ENCODE measurements at regions not wholly inside any gene's neighbourhood (a gene's known extent, or its start where the extent isn't known, plus 50 kb on each side); places are given as distances from the start of the nearest gene placed in this dataset.

GRCh38 chr12:114193474-114193873, 212.5 kb downstream of the TBX5 start:
- no peaks in the 10 kb centered on the region for H3K4me1 ChIP-seq (ENCODE audit: control insufficient read depth, extremely low read depth, insufficient read depth, low read length)
- no peak overlapping the region for H2AFZ ChIP-seq (ENCODE audit: low read length)
- H3K27ac ChIP-seq (ENCODE audit: insufficient read depth, low read length), result no peak overlapping the region
- no peak overlapping the region for H3K4me3 ChIP-seq (replicated peaks in 1 of 4; ENCODE audit: control extremely low read depth in 1 of 4, insufficient read depth in 1 of 4, low read depth in 3 of 4, low read length in 4 of 4)
- no peak for DNase-seq (ENCODE audit: low read depth in 2 of 2)
- TF ChIP-seq EZH2 (IDR thresholded peaks at IDR 0.05; ENCODE audit: low read length, missing control alignments), result no peak
- TF ChIP-seq CTCF (conservative IDR thresholded peaks at IDR 0.05 in 1 of 2, IDR thresholded peaks at IDR 0.05 in 1 of 2; ENCODE audit: low read depth in 1 of 2, low read length in 2 of 2), result no peak
- no peak overlapping the region for H3K4me2 ChIP-seq (ENCODE audit: extremely low read depth, insufficient read depth, low read length)
- H3K36me3 ChIP-seq (ENCODE audit: control insufficient read depth, insufficient read depth, low read length), result no peaks in the 10 kb centered on the region
- H3K79me2 ChIP-seq (ENCODE audit: control insufficient read depth, insufficient read depth, low read length), result no peaks in the 10 kb centered on the region
- H3K9me3 ChIP-seq (ENCODE audit: control insufficient read depth, insufficient read depth, low read depth, low read length), result no peaks in the 10 kb centered on the region
- H3K9ac ChIP-seq (ENCODE audit: insufficient read depth, low read length), result no peak overlapping the region
- H3K27me3 ChIP-seq (ENCODE audit: control insufficient read depth, insufficient read depth, low read length), result no peaks in the 10 kb centered on the region
- no peaks in the 10 kb centered on the region for H4K20me1 ChIP-seq (ENCODE audit: control insufficient read depth, extremely low read depth, insufficient read depth, low read length)

DNA sequence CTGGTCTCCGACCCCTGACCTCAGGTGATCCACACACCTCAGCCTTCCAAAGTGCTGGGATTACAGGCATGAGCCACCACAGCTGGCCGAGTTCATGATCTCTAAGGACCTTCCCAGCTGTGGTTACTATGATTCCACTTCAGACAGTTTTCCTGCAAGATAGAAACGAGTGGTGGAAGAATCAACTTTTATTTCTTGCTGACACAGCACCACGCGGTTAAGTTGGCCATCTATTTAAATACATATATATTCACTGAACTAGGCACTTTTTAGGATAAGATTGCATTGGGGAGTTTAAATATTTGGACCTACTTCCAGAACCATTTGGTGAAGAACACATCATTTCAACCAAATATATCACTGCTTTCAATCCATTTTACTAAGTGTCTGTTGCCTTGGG, 213.4 kb downstream of the TBX5 start:
- Histone ChIP-seq H3K27me3 (ENCODE audit: control insufficient read depth, insufficient read depth, low read length) (no peaks in the 10 kb centered on the region), H3K4me1 (ENCODE audit: control insufficient read depth, extremely low read depth, insufficient read depth, low read length) (no peaks in the 10 kb centered on the region), H3K27ac (ENCODE audit: insufficient read depth, low read length) (no peak overlapping the region), H2AFZ (ENCODE audit: low read length) (no peak overlapping the region), H3K4me3 (replicated peaks in 1 of 4; ENCODE audit: control extremely low read depth in 1 of 4, insufficient read depth in 1 of 4, low read depth in 3 of 4, low read length in 4 of 4) (no peak overlapping the region), H3K9me3 (ENCODE audit: control insufficient read depth, insufficient read depth, low read depth, low read length) (no peaks in the 10 kb centered on the region), H4K20me1 (ENCODE audit: control insufficient read depth, extremely low read depth, insufficient read depth, low read length) (no peaks in the 10 kb centered on the region), H3K4me2 (ENCODE audit: extremely low read depth, insufficient read depth, low read length) (no peak overlapping the region), H3K79me2 (ENCODE audit: control insufficient read depth, insufficient read depth, low read length) (no peaks in the 10 kb centered on the region), H3K36me3 (ENCODE audit: control insufficient read depth, insufficient read depth, low read length) (no peaks in the 10 kb centered on the region), H3K9ac (ENCODE audit: insufficient read depth, low read length) (no peak overlapping the region)
- DNase-seq (ENCODE audit: low read depth in 2 of 2), result no peak
- TF ChIP-seq EZH2 (IDR thresholded peaks at IDR 0.05; ENCODE audit: low read length, missing control alignments) (no peak), CTCF (conservative IDR thresholded peaks at IDR 0.05 in 1 of 2, IDR thresholded peaks at IDR 0.05 in 1 of 2; ENCODE audit: low read depth in 1 of 2, low read length in 2 of 2) (no peak)

DNA sequence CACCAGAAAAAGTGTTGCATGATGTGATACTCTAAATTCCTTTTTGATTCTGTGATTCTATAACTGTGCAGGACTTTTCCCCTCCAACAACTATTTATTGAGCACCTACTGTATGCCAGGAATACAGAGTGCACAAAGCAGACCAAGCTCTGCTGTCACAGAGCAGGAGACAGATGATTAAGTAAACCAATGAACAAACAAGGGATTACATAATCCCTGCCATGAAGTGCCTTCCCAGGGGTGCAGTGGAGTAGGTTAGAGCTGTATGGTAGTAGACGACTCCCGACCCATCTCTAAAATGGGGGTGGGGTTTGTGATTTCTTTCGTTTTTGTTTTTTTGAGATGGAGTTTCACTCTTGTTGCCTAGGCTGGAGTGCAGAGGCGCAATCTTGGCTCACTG, 213.9 kb downstream of the TBX5 start:
- Histone ChIP-seq H3K79me2 (ENCODE audit: control insufficient read depth, insufficient read depth, low read length) (no peaks in the 10 kb centered on the region), H3K27ac (ENCODE audit: insufficient read depth, low read length) (no peak overlapping the region), H3K9ac (ENCODE audit: insufficient read depth, low read length) (no peak overlapping the region), H4K20me1 (ENCODE audit: control insufficient read depth, extremely low read depth, insufficient read depth, low read length) (no peaks in the 10 kb centered on the region), H3K4me1 (ENCODE audit: control insufficient read depth, extremely low read depth, insufficient read depth, low read length) (no peaks in the 10 kb centered on the region), H3K4me3 (replicated peaks in 1 of 4; ENCODE audit: control extremely low read depth in 1 of 4, insufficient read depth in 1 of 4, low read depth in 3 of 4, low read length in 4 of 4) (no peak overlapping the region), H3K27me3 (ENCODE audit: control insufficient read depth, insufficient read depth, low read length) (no peaks in the 10 kb centered on the region), H3K4me2 (ENCODE audit: extremely low read depth, insufficient read depth, low read length) (no peak overlapping the region), H2AFZ (ENCODE audit: low read length) (no peak overlapping the region), H3K9me3 (ENCODE audit: control insufficient read depth, insufficient read depth, low read depth, low read length) (no peaks in the 10 kb centered on the region), H3K36me3 (ENCODE audit: control insufficient read depth, insufficient read depth, low read length) (no peaks in the 10 kb centered on the region)
- TF ChIP-seq CTCF (conservative IDR thresholded peaks at IDR 0.05 in 1 of 2, IDR thresholded peaks at IDR 0.05 in 1 of 2; ENCODE audit: low read depth in 1 of 2, low read length in 2 of 2) (no peak), EZH2 (IDR thresholded peaks at IDR 0.05; ENCODE audit: low read length, missing control alignments) (no peak)
- DNase-seq (ENCODE audit: low read depth in 2 of 2), result no peak
